ENCODE measurements at regions not wholly inside any gene's neighbourhood (a gene's known extent, or its start where the extent isn't known, plus 50 kb on each side); places are given as distances from the start of the nearest gene placed in this dataset.
"Not testable (repeated sequence)": the region's sequence is repeated elsewhere in the genome, so short reads cannot be mapped to it uniquely, and the experiment has no call there.

DNA sequence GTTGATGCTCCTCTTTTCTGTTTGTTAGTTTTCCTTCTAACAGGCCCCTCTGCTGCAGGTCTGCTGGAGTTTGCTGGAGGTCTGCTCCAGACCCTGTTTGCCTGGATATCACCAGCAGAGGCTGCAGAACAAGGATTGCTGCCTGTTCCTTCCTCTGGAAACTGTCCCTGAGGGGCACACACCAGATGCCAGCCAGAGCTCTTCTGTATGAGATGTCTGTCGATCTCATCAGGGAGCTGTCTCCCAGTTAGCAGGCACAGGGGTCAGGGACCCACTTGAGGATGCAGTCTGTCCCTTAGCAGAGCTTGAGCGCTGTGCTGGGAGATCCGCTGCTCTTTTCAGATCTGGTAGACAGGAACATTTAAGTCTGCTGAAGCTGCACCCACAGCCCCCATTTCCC is 422.3 kb upstream of the SYNCRIP start:
- DNase-seq (ENCODE audit: low read depth) = not testable (repeated sequence)

DNA sequence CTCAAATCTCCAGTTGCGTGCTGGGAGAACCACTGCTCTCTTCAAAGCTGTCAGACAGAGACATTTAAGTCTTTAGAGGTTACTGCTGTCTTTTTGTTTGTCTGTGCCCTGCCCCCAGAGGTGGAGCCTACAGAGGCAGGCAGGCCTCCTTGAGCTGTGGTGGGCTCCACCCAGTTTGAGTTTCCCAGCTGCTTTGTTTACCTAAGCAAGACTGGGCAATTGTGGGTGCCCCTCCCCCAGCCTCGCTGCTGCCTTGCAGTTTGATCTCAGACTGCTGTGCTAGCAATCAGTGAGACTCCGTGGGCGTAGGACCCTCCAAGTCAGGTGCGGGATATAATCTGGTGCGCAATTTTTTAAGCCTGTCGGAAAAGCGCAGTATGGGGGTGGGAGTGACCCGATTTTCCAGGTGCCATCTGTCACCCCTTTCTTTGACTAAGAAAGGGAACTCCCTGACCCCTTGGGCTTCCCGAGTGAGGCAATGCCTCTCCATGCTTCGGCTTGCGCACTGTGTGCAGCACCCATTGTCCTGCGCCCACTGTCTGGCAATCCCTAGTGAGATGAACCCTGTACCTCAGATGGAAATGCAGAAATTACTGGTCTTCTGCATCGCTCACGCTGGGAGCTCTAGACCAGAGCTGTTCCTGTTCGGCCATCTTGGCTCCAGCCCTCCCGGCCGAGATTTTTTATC is 414.8 kb upstream of the SYNCRIP start:
- DNase-seq (ENCODE audit: low read depth) = not testable (repeated sequence)

DNA sequence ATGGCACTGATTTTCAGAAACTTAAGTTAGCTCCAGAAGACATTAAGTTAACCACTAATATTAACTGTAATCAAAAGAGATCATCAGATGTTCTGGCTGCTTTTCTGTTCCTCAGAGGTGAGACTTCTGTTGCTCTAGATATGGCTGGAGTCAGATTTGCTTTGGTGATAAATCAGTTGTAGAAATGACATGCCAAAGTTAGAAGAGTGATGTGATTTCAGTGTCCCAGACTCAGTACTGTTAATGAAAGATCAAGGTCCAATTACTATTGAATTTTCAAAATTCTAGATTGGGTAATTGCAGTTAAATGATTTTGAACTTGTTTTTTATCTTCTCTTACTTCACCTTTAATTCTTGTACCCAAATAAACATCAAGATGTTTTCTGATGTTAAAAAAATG is 402.4 kb upstream of the SYNCRIP start:
- DNase-seq (ENCODE audit: low read depth) = no peak

DNA sequence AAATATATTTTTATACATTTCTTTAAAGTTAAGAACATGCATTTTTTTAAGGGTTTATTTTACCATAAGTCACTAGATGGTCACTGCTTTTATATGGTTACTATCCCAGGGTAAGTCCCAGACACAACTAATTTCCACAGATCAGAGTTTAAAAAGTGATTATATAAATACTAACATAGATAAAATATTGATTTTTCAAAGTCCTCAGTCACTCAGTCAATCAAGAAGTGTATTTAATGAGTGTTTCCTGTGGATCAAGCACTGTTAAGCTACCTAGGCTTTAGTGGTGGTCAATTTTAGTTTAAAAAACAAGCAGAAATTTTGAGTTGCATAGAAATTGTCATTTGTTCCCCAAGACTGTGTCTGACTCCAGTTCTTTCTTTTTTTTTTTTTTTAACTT is 399.5 kb upstream of the SYNCRIP start:
- DNase-seq (ENCODE audit: low read depth) = no peak

- DNase-seq (ENCODE audit: low read depth) = no peak
Observed at GRCh38 chr6:86031713-86032112, 389.0 kb upstream of the SYNCRIP start.

GRCh38 chr6:86030875-86031274 is 388.2 kb upstream of the SYNCRIP start:
- DNase-seq (ENCODE audit: low read depth) = no peak

- DNase-seq (ENCODE audit: low read depth) = no peak
Observed at GRCh38 chr6:86028776-86029175, 386.1 kb upstream of the SYNCRIP start.

- not testable (repeated sequence) for DNase-seq (ENCODE audit: low read depth)
Observed at GRCh38 chr6:86026890-86027289, 384.2 kb upstream of the SYNCRIP start.

DNA sequence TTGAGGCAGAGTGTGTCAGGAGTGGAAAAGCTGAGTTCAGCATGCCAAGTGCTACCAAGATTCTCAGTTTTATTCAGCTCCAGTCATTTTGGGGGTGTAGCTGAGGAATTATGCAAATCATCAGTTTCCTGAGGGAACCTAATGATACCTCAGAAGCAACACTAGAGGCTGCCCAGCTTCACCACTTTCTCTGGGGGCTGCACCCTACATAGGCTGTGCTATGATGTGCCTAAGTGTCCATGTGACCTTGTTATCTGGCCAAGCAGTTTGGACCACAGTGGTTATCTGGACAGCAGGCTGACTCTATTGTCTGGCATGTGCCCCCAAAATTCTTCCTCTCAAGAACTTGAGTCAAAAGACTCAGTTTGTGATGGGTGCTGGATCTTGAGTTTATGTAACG is 374.6 kb upstream of the SYNCRIP start:
- no peak for DNase-seq (ENCODE audit: low read depth)

DNA sequence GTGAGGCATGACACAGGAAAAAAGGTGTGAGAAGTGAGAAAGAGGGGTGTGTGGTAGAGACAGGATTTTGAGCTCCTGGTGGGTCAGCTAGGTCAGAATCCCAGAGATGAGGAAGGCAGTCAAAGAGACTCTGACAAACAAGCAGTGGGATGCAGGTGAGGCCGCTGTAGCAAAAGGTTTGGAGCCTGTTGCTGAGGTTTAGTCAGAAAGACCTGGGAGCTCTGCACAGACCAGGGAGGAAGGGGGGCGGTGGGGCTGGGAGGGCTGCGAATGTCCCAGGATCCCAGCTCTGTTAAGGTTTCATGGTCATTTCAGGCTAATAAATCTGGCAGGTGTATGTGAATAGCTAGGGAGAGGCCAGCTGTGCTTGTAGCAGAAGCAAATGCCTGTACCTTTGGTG is 373.9 kb upstream of the SYNCRIP start:
- no peak for DNase-seq (ENCODE audit: low read depth)

- no peak for DNase-seq (ENCODE audit: low read depth)
Observed at GRCh38 chr6:86016077-86016476, 373.4 kb upstream of the SYNCRIP start.

DNA sequence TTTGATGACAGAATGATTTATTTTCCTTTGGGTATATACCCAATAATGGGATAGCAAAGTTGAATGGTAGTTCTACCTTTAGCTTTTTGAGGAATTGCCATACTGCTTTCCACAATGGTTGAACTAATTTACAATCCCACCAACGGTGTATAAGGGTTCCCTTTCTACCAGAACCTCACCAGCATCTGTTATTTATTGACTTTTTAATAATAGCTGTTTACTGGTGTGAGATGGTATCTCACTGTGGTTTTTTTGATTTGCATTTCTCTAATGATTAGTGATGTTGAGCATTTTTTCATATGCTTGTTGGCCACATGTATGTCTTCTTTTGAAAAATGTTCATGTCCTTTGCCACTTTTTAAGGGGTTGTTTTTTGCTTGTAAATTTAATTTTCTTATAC is 370.3 kb upstream of the SYNCRIP start:
- DNase-seq (ENCODE audit: low read depth) = not testable (repeated sequence)

DNA sequence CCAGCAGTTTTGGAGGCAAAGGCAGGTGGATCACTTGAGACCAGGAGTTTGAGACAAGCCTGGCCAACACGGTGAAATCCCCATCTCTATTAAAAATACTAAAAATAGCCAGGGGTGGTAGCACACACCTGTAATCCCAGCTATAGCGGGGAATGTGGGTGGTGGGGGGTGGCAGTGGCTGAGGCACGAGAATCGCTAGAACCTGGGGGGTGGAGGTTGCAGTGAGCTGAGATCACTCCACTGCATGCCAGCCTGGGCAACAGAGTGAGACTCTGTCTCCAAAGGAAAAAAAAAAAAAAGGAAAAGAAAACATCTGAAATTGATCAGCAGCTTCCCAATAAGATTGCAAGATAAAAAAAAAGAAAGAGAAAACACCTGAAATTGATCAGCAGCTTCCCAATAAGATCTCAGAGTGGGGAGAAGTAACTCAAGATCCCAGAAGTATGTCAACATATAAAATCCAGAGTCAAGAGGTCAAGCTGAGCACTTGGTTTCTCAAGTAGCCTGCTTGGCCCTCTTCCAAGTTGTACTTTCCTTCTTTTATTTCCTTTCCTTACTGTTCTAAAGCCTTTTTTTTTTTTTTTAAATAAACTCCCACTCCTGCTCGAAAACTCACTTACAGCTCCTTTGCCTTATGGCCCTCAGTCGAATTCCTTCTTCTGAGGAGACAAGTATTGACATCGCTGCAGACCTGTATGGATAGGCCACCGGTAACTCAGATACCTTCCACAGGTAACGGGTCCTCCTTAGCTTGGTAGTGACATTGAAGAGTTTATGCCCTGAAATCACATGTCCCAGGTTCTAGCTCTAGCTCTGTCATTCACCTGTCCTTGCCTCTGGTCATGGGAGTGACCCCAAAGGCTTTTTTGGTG is 368.5 kb upstream of the SYNCRIP start:
- no peak for DNase-seq (ENCODE audit: low read depth)

DNA sequence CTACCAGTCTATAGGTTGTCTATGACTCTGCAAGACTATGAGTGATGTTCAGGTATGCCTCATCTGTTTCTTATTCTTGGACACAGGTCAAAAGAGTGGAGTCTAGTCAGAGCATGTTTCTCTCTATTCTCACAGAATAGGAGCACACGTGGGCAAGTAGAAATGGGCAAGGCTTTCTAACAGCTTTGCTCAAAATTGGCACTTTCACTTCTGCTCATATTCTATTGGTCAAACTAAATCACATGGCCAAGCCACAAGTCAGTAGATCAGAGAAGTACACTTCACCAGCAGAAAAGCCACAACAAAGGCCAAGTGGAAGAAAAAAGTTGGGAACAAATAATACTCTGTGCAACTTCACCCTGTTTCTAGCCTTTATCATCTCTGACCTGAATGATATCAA is 354.5 kb upstream of the SYNCRIP start:
- DNase-seq (ENCODE audit: low read depth) = no peak

DNA sequence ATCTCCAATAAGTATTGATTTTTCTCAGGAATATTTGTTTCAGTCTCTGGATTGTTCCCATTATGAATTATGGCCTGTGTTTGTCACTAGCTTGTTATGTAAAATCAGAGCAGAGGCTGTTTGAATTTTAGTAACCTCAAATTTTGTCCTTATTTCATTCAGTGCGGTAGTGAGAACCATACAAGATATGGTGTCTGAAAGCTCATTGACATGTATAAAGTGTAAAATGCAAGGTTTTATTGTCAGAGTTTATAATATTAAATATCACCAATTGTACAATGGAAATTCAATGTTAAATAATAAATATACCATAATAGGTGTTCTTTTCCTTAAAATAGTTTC is 353.3 kb upstream of the SYNCRIP start:
- no peak for DNase-seq (ENCODE audit: low read depth)

DNA sequence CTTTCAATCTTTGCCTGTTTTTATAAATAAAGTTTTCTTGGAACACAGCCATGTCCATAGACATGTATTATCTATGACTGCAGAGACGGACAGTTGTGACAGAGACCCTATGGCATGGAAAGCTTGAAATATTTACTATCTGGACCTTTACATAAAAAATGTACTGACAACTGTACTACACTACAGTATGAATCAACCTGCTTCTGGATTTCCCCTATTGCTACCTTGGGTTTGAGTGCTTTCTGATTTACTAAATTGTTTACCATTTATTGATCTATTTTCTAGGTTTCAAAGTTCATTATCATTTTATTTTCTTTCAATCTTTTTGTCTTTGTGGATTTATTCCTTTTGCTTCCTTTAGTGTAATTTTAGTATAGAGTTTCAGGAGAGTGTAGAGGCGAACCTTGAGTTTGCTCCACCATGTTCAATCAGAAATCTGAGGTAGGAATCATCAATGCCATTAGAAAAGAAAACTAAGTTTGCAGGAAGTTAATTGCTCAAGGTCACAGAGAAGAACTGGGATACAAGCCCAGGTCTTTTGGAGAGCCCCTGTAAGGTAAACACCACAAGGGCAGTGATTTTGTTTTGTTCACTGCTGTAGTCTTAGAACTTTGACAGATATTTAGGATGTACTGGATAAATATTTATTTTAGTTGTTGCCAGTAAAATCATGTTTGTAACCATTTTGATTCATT is 352.8 kb upstream of the SYNCRIP start:
- no peak for DNase-seq (ENCODE audit: low read depth)

GRCh38 chr6:85986681-85987080 is 344.0 kb upstream of the SYNCRIP start:
- no peak for DNase-seq (ENCODE audit: low read depth)

- no peak for DNase-seq (ENCODE audit: low read depth)
Observed at GRCh38 chr6:85983032-85983659, 340.5 kb upstream of the SYNCRIP start.

DNA sequence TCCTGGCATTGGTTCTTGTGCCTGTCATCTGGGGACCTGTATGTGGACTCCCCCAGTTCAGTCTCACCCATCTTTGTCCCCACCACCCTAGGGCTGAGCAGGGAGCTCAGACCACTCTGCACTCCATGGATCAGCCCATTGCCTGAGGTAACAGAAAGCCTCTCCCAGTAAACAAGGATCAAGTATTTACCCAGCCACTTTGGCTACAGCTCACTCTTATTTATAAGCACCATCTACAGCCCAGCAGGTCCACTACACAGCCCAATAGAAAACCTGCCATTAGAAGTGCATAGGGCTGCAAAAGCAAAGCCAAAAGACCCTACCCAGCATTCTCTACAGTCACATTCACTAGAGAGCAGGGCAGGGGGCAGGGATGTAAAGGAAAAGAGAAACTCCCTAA is 335.0 kb upstream of the SYNCRIP start:
- DNase-seq (ENCODE audit: low read depth) = no peak

GRCh38 chr6:85975957-85976356 is 333.3 kb upstream of the SYNCRIP start:
- no peak for DNase-seq (ENCODE audit: low read depth)

- no peak for DNase-seq (ENCODE audit: low read depth)
Observed at GRCh38 chr6:85971238-85971637, 328.6 kb upstream of the SYNCRIP start.

DNA sequence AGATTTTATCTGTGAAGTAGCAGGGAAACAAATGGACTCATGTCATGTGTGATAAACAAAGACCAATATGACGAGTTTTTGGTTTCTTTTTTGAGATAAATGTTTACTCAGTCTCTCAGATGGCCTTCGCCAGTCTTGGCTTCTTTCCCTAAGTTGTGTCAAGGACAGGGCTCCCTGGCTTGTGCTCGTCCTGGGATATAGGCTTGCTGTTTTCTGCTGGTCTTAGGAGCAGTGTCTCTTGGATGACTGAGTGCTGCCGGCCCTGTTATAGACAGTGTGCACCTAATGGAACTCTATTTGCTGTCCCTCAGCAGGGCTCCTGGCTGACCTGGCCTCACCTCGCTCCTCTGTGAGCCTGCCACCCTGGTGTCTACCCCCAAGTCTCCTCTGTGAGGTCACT is 324.1 kb upstream of the SYNCRIP start:
- DNase-seq (ENCODE audit: low read depth) = no peak

GRCh38 chr6:85961746-85962145 is 319.1 kb upstream of the SYNCRIP start:
- DNase-seq (ENCODE audit: low read depth) = no peak

Measured in amniotic epithelial cell (primary cell).